Esophagus muscularis mucosa (tissue), 4 donors: ENCODE measurements at regions not wholly inside any gene's neighbourhood (a gene's known extent, or its start where the extent isn't known, plus 50 kb on each side); places are given as distances from the start of the nearest gene placed in this dataset.

ENCODE experiments used
- DNase-seq: peaks from one replicate; pipeline ENCODE4 v3.0.0-alpha.2; 2017; ENCODE audit errors: extremely low spot score
- H3K27ac ChIP-seq, 4 donors: fragments of 200-600 bp; sonication (generic); replicated peaks in 1 of 4; 1 replicate in 3 of 4; 2 replicates in 1 of 4; pipeline ENCODE4 v1.5.1; 2016 to 2019; ENCODE audit warnings: mild to moderate bottlenecking in 1 of 4
- H3K27me3 ChIP-seq, 4 donors: fragments of 200-600 bp; sonication (generic); one replicate each; pipeline versions ENCODE4 v1.5.1 to v1.6.0; 2016 to 2019
- H3K36me3 ChIP-seq, 4 donors: fragments of 200-600 bp; sonication (generic); one replicate each; pipeline ENCODE4 v1.5.1; 2016 to 2019
- H3K4me1 ChIP-seq, 4 donors: fragments of 200-600 bp; sonication (generic); one replicate each; pipeline ENCODE4 v1.5.1; 2016 to 2019
- H3K4me3 ChIP-seq, 4 donors: fragments of 200-600 bp; sonication (generic); 1 replicate in 2 of 4; 2 replicates in 2 of 4; pipeline ENCODE4 v1.5.1; 2016 to 2019; ENCODE audit warnings: mild to moderate bottlenecking in 4 of 4, moderate library complexity in 1 of 4
- H3K9me3 ChIP-seq, 4 donors: fragments of 200-600 bp; sonication (generic); 1 replicate in 3 of 4; 2 replicates in 1 of 4; pipeline ENCODE4 v1.5.1; 2016 to 2019
- CTCF ChIP-seq, 3 experiments: fragments of 200-600 bp in 2 of 3; fragments of 450-650 bp in 1 of 3; sonication (generic) in 2 of 3; IDR thresholded peaks; one replicate each; pipeline ENCODE4 v1.5.1; 2017 to 2019; ENCODE audit warnings: antibody characterized with exemption in 3 of 3, mild to moderate bottlenecking in 2 of 3, moderate library complexity in 1 of 3
- EP300 ChIP-seq: sonication (generic); formaldehyde crosslinking; IDR thresholded peaks from one replicate; pipeline ENCODE4 v1.6.1; 2017; ENCODE audit warnings: antibody characterized with exemption
- POLR2A ChIP-seq: fragments of 450-650 bp; IDR thresholded peaks from one replicate; pipeline ENCODE4 v1.6.1; 2017; ENCODE audit warnings: antibody characterized with exemption, moderate library complexity, mild to moderate bottlenecking, low read depth
- POLR2AphosphoS5 ChIP-seq, 2 donors: sonication (generic); formaldehyde crosslinking; IDR thresholded peaks; one replicate each; pipeline ENCODE4 v1.6.1; 2017; ENCODE audit warnings: antibody characterized with exemption in 2 of 2
- WGBS: methylation state at CpG from one replicate; pipeline ENCODE4 v1.1.5; 2018; 5-methylcytosine and 5-hydroxymethylcytosine counted together
- intact Hi-C: fragments of 100-400 bp; cut with DNase I; formaldehyde crosslinking; loops from one replicate; pipeline ENCODE4 v1.15.1; 2023

DNA sequence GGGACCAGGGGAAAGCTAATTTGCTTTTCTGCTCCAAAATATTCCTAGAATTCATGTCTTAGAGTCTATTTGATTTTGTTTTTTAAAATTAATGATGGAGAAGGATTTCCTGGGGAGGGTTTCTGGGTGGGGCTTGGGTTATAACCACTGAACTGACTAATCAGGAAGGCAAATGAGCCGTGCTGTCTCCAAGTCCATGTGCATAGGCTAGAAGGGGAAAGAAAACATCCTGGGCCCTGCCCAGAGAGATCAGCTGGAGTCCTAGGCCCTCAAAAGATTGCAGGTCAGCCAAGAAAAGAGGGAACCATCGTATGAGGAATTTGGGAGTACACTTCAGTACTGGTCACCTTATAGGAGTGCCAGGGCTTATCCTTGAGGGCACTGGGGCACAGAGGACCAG, 480.2 kb upstream of the CELF4 start:
- no peaks in the 10 kb centered on the region for H3K9me3 ChIP-seq
- no peak for TF ChIP-seq POLR2AphosphoS5 (IDR thresholded peaks at IDR 0.05)
- no peak for TF ChIP-seq CTCF (IDR thresholded peaks at IDR 0.05)
- no peak overlapping the region for H3K27ac ChIP-seq
- no peaks in the 10 kb centered on the region for H3K27me3 ChIP-seq
- no peak for DNase-seq
- no peaks in the 10 kb centered on the region for H3K4me1 ChIP-seq
- no peak overlapping the region for H3K4me3 ChIP-seq
- no peaks in the 10 kb centered on the region for H3K36me3 ChIP-seq
- 90% methylated on average over 2 of the region's 2 CpGs for WGBS
- intact Hi-C loops: no loop called here

- 80% methylated on average over 6 of the region's 6 CpGs for whole genome bisulfite sequencing
- TF ChIP-seq POLR2AphosphoS5 (IDR thresholded peaks at IDR 0.05) (no peak), POLR2A (no peak), EP300 (no peak), CTCF (IDR thresholded peaks at IDR 0.05) (no peak)
- no peak overlapping the region for H3K4me3 ChIP-seq
- H3K9me3 ChIP-seq: no peaks in the 10 kb centered on the region
- intact Hi-C loops: no loop called here
- no peaks in the 10 kb centered on the region for H3K27me3 ChIP-seq
- DNase-seq: no peak
- no peak overlapping the region for H3K27ac ChIP-seq
- no peaks in the 10 kb centered on the region for H3K36me3 ChIP-seq
- H3K4me1 ChIP-seq: no peaks in the 10 kb centered on the region
Measured at GRCh38 chr18:38042211-38042890, 476.8 kb upstream of the CELF4 start.

DNA sequence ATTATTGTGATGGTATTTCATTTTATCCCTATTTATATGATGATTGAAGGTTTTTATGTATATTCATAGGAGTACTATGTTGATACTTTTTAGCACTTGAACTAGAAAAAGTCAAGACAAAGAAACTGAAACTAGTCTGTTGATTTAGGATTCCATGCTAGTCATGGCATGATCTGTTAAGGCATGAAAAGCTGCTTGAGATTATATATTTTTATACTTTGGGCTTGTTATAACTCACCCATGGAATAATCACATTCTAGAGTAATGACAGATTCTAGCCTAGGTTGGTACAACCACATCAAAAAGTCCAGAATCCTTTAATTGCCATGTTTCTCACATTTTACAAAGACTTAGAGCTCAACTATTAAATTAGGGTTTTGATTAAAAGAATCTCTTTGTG, 472.6 kb upstream of the CELF4 start:
- H3K36me3 ChIP-seq: no peaks in the 10 kb centered on the region
- H3K27me3 ChIP-seq: no peaks in the 10 kb centered on the region
- no peaks in the 10 kb centered on the region for H3K4me1 ChIP-seq
- intact Hi-C loops: no loop called here
- DNase-seq: no peak
- H3K4me3 ChIP-seq: no peak overlapping the region
- H3K9me3 ChIP-seq: no peaks in the 10 kb centered on the region
- TF ChIP-seq CTCF (IDR thresholded peaks at IDR 0.05) (no peak), EP300 (no peak), POLR2A (no peak)
- H3K27ac ChIP-seq: no peak overlapping the region

DNA sequence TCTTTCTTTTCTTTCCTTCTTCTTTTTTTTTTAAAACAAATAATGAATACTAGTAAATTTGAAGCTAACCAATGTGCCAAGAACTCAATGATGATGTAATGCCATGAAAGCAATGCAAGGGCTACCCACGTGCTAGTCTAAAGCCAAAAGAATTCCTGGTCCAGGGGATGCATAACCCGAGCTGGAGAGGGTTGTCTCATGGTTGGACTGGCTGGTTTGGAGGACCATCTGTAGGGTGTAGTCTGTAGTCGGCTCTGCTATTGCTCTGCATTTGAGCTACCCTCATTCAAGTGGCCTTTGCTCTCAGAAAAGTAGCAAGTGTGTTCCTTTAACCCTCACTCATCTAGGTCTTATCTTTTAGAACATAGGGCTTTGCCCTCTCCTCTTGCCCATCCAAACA, 469.6 kb upstream of the CELF4 start:
- no peaks in the 10 kb centered on the region for H3K4me1 ChIP-seq
- DNase-seq: no peak
- TF ChIP-seq POLR2A (no peak), POLR2AphosphoS5 (IDR thresholded peaks at IDR 0.05) (no peak), EP300 (no peak), CTCF (IDR thresholded peaks at IDR 0.05) (no peak)
- 63% methylated on average over 3 of the region's 3 CpGs for WGBS
- no peak overlapping the region for H3K4me3 ChIP-seq
- intact Hi-C loops: no loop called here
- no peak overlapping the region for H3K27ac ChIP-seq
- H3K27me3 ChIP-seq: no peaks in the 10 kb centered on the region
- no peaks in the 10 kb centered on the region for H3K36me3 ChIP-seq
- H3K9me3 ChIP-seq: no peaks in the 10 kb centered on the region

DNA sequence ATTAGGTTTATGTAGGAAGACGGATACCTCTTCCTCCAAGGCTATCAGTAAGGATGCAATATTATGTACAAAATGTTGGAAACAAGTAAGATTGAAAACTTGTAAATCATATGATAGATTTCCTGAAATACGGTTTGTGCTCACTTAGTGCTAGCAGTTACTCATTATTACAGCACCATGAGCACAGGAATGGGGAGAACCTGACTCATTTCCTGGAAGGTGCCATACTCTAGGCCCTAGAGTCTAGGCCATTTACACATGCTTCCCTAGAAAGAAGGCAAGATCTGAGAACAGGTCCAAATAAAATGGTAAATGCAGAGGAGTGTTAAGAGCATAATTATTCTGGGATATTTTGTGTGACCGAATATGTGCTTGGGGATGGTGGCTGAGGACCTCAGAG, 467.7 kb upstream of the CELF4 start:
- H3K36me3 ChIP-seq: no peaks in the 10 kb centered on the region
- H3K4me3 ChIP-seq: no peak overlapping the region
- no peaks in the 10 kb centered on the region for H3K9me3 ChIP-seq
- no peak overlapping the region for H3K27ac ChIP-seq
- TF ChIP-seq POLR2A (no peak), CTCF (IDR thresholded peaks at IDR 0.05) (no peak)
- no peak for DNase-seq
- H3K4me1 ChIP-seq: no peaks in the 10 kb centered on the region
- whole genome bisulfite sequencing: 87% methylated on average over 3 of the region's 3 CpGs
- no peaks in the 10 kb centered on the region for H3K27me3 ChIP-seq
- intact Hi-C loops: no loop called here
